A673 (cell line): ENCODE measurements at regions not wholly inside any gene's neighbourhood (a gene's known extent, or its start where the extent isn't known, plus 50 kb on each side); places are given as distances from the start of the nearest gene placed in this dataset.

ENCODE experiments used
- CTCF ChIP-seq: fragments of 300-800, 200-600 bp; sonication (generic); conservative IDR thresholded peaks from 2 replicates; pipeline ENCODE4 v1.5.1; 2017; ENCODE audit warnings: low read depth, mild to moderate bottlenecking, antibody characterized with exemption, low read length, moderate library complexity, mixed read lengths
- EZH2 ChIP-seq: fragments of 200-600 bp; sonication (generic); IDR thresholded peaks from 2 replicates; pipeline ENCODE4 v1.6.1; 2017; ENCODE audit warnings: borderline replicate concordance, low read depth, mild to moderate bottlenecking, mixed read lengths, antibody characterized with exemption, low read length; ENCODE audit not compliant: poor library complexity, severe bottlenecking

GRCh38 chr1:218754477-218754876 is 409.3 kb downstream of the TGFB2 start:
- no peak for TF ChIP-seq CTCF
- no peak for TF ChIP-seq EZH2
